ENCODE measurements at regions not wholly inside any gene's neighbourhood (a gene's known extent, or its start where the extent isn't known, plus 50 kb on each side); places are given as distances from the start of the nearest gene placed in this dataset.

GRCh38 chr20:24042646-24043045 is 54.1 kb upstream of the GGTLC1 start:
- no peak for TF ChIP-seq GATA2 (IDR thresholded peaks at IDR 0.05; ENCODE audit: low read depth, low read length)
- TF ChIP-seq GATA3 (IDR thresholded peaks at IDR 0.05; ENCODE audit: low read depth, low read length) = no peak

Data from SH-SY5Y (cell line).